GM18907 (cell line): ENCODE measurements at regions not wholly inside any gene's neighbourhood (a gene's known extent, or its start where the extent isn't known, plus 50 kb on each side); places are given as distances from the start of the nearest gene placed in this dataset.

Experiments
- ATAC-seq: cut with Tn5 transposase; IDR thresholded peaks from one replicate; pipeline ENCODE4 v1.9.1; 2021; ENCODE audit warnings: mild to moderate bottlenecking, moderate library complexity; ENCODE audit not compliant: unreplicated experiment

DNA sequence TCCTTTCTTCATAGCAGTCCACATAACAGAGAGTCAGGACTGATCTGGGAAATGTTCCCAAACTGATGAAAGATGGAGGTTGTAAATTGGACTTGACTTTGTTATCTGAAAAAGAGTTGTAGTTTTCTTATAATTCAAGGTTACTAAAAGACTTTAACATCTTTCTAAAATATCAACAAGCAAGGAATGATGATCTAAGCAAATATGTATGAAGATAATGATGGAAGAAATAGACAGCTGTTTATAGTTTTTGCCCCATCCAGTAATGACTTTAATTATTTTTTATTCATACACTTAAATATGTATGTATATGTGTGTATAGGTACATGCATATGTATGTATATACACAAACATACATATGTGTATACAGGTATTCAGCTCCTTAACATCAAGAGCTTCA, 411.1 kb upstream of the SPOCK3 start:
- no peak for ATAC-seq

DNA sequence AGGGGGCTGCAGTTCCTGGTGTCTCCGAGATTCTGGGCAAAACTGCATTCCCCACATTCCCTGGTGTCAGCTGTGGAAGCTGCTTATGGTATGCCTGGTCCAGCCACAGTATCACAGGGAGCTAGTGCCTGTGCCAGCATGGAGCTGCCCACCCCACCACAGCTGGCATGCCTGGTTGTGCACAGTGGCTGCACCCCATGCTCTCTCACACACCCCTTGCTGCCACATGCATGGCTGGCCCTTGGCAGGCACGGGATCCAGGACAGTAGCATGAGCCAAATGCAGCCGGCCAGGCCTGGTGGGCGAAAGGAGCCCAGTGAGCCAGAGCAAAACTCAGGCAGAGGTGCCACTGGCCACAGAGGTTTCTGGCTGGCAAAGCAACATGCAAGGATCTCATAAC, 418.0 kb upstream of the SPOCK3 start:
- ATAC-seq: no peak

DNA sequence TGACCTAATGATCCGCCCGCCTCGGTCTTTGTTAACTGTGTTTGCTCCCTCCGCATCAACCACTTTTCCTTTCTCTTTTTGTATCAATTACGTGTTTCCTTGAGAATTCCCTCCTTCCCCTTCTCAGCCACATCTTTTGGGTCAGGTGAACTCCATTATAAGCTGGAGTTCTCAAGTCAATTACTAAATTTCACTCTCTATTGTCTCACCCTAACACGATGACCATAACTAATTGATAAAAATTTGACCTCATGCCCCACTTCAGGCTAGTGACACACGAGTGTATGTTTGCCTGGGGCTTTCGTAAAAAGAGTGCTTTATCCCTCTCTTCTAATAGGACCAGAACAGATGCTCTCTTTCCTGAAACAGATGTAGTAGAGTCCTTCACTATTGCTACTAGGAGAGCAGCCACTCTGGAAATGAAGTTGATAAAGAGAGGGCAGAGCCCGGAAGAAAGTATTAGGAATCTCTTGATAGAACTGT, 403.6 kb upstream of the ANXA10 start:
- ATAC-seq: no peak

DNA sequence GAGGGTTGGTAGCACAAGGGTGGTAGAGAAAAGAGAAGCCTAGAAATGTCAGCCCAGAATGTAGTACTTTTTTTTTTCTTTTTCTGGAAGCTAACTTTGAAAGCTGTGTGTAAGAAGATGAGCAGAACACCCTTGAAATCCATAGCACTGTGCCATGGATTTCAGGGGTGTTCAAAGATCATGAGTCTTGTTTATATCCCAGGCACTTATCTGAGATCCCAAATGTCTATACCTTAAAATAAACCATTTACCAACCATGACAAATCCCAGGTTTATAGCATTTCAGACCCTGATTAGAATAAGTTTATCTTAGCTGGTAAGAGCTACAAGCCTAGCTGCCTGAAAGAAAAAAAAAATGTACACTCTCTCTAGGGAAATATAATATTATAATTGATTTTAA, 389.9 kb upstream of the ANXA10 start:
- no peak for ATAC-seq

DNA sequence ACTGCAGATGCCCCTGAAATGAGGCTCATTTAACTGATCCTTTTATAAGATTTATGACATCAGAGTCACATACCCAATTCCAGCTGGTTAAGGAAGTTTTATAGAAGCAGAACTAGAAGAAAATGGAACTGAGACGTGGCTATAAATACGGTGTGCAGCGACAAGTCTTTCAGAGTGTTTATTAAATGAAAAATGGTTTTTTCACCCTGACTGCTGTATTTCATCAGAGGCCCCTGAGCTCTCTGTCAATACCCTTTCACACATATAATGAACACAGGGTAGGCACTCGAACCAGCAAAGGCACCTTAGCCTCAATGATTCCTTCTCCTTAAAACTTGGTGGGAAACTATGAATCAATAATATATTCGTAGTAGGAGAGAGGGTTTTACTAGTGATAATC, 380.8 kb upstream of the ANXA10 start:
- ATAC-seq: no peak

DNA sequence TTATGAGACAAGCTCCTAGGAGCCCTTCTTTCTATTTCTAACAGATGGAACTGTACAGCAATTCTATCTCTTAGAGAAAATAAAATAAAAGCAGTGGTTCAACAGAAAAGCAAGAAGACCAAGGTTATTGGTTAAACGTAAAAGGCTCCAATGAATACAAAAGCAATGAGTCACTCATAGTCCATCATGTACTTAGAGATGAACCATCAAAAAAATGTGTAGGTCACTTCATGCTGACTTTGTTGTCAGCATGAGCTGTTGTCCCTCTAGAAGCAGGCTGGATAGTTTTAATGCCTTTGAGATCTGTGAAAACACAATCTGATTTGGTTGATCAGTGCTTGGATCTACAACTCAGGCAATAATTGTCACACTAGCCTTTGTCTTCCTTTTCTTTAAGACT, 378.6 kb upstream of the ANXA10 start:
- ATAC-seq: no peak

DNA sequence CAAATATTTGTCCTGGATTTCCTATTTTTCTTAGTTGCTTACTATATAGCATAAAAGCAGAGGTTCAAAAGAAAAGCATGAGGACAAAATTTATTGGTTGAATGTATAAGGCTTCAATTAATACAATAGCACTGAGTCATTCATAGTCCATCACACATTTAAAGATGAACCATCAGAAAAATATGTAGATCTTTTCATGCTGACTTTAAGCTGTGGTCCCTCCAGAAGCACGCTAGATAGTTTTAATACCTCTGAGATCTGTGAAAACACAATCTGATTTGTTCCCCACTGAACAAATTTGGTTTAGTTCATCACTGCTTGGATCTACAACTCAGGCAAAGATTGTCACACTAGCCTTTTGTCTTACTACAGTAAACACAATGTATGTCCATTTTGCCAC, 377.2 kb upstream of the ANXA10 start:
- no peak for ATAC-seq

DNA sequence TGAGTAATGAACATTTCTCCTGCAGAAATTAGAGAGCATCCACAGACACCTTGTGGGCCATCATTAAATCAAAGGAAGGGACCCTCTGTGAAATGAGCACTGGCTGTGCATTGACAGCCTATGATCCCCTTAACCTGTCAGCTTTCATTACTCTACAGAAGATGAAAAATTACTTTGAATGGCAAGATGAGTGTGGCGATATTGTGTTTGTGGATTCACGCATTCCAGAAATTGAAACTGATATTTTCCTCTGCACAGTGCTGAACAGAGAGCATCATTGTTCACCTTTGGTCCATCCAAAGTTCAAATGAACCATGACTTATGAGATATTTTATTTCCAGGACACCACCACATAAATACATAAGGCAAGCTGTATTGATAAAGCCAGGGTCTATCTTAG, 374.8 kb upstream of the ANXA10 start:
- ATAC-seq: no peak

DNA sequence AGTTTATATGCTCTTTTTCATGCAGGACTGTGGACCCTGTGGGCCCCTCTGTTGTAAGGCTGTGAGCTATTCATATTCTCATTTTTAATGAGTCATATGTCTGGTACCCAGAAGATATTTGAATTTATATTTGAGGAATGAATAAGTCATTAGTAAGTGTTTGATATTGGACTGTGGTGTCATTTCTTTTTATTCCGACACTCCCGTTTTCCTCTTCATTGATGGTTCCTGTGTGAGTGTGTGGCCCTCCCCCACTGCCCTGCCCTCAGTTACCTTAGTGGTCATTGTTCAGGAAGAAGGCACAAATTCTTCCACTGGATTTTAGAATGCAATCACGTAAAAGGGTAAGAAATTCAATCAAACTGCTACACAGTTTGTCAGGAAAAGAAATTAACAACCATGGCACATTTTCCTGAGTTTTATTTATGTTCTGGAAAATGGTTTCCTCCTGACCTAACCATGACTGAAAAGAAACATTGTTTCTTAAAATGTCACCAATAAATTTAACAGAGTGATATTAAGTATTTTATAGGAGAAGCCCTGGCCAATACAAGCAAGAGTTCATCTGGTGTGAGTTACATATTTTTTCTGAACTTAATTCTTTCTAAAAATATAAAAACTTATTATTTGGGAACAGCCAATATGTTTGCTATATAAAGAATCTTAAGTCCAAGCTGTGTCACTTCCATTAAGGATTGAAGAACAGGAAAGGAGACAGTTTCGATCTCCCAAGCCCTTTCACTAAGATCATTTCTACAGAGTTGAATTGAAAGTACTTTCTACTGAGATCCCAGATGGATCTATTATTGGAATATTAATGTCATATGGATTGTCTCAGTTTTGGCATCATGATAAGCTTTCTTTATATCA, 370.5 kb upstream of the ANXA10 start:
- no peak for ATAC-seq

DNA sequence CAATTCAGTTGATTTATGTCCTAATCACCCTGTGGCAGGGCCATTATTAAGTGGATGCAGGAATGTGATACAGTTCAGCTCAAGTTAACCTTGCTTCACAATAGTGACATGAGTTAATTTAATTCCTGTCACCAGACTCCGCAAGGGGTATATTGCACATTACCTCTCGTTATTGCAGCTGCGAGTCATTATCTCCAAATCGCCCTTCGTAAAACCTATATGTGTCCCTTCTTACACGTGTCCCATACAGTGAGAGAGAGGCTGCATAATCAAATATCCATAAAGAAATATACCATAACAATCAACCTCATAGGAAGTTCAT, 369.9 kb upstream of the ANXA10 start:
- no peak for ATAC-seq

GRCh38 chr4:167724941-167725340, 367.4 kb upstream of the ANXA10 start:
- ATAC-seq: no peak

DNA sequence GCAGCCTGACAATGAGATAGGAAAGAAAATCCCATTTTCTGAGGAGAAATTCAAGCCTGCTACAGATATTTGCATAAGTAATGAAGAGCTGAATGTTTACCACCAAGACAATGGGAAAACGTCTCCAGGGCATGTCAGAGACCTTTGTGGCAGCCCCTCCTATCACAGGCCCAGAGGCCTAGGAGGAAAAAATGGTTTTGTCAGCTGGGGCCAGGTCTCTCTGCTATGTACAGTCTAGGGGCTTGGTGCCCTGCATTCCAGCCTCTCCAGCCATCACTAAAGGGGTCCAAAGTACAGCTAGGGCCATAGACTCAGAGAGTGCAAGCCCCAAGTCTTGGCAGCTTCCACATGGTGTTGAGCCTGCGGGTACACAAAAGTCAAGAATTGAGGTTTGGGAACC, 361.6 kb upstream of the ANXA10 start:
- no peak for ATAC-seq

- no peak for ATAC-seq
These were observed 347.2 kb upstream of the ANXA10 start for GRCh38 chr4:167745024-167745687.

DNA sequence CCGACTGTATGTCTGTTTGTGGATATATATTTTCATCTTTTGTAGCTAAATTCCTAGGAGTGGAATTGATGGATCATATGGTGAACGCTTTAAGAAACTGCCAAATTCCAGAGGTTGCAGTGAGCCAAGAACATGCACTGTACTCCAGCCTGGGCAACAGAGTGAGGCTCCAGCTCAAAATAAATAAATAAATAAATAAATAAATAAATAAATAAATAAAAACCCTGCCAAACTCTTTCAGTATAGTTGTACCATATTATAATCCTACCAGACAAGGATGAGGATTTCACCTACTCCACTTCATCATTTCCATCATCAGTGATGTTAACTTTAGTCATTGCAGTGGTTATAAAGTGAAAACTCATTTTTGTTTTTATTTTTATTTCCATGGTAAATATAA, 325.1 kb upstream of the ANXA10 start:
- no peak for ATAC-seq

DNA sequence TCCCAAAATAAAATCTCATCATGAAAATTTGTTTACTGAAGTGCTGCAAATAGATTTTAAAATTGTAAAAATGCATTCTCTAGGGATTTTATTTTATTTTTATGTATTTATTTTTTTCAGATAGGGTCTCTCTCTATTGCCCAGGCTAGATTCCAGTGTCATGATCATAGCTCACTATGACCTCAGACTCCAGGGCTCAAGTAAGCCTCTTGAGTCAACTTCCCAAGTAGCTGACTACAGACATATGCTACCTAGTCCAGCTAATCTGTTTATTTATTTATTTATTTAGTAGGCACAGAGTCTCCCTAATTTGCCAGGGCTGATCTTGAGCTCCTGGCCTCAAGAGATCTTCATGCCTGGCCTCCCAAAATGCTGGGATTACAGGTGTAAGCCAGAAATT, 317.7 kb upstream of the ANXA10 start:
- ATAC-seq: no peak

GRCh38 chr4:167775375-167775774, 317.0 kb upstream of the ANXA10 start:
- no peak for ATAC-seq

DNA sequence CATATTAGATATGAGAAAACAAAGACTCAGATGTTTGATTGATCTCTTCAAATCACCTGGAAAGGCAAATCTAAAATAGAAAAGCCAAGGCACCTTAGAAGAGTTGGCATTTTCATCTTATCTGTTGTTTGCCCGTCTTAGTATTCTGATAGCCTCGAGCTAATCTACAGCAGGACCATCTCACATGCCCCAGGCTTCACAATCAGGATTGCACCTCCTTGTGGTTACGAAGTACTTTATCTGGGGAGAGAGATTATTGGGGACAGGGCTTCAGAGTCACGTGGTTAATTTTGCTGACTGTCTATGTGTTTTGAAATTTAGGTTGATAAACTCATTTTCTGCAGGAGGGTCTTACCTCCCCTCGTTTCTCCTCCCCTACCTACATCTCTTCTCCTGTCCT, 313.1 kb upstream of the ANXA10 start:
- no peak for ATAC-seq

DNA sequence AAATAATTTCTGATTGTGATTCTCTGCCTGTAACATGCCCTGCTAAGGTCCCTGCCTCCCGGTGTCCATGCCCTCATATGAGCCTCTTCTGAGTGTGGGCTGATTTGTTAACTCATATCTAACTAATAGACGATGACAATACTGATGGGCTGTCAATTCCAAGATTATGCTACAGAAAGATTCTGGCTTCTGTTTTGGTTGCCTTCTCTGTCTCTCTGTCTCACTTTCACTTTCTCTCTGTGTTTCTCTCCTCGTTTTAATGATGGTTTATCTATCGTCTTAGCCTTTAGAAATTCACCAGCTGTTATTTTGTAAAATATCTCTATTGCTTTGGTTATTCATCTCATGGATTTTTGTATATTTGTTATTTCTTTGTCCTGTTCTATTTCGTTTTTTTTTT, 312.5 kb upstream of the ANXA10 start:
- no peak for ATAC-seq

- no peak for ATAC-seq
These were observed 307.5 kb upstream of the ANXA10 start for GRCh38 chr4:167784826-167785225.

GRCh38 chr4:167785523-167785922, 306.8 kb upstream of the ANXA10 start:
- ATAC-seq: no peak

DNA sequence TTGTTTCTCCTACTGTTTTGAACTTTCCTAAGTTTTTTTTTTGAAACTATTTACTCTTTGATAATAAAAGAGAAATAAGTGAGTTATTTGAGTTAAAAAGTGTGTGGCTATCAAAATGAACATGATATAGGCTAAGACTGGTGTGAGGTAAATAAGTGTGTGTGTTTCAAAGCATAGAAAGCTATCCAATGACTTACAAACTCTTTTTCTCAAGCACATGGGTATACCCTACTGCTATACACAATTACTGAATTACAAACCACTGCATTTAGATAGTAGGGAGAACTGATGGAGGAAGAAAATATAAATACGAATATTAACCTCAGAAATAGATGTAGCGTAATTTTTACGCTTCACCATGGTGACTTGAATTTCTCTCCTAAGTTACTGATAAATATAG, 305.8 kb upstream of the ANXA10 start:
- ATAC-seq: no peak

GRCh38 chr4:167787231-167787630, 305.1 kb upstream of the ANXA10 start:
- ATAC-seq: no peak
